PC-3 (cell line): ENCODE measurements at regions not wholly inside any gene's neighbourhood (a gene's known extent, or its start where the extent isn't known, plus 50 kb on each side); places are given as distances from the start of the nearest gene placed in this dataset.

Experiments used
- ATAC-seq: fragments of 200-7000 bp; cut with Tn5 transposase; 2 replicates; pipeline ENCODE4 v1.9.1; 2020; ENCODE audit warnings: mild to moderate bottlenecking, moderate library complexity
- BruUV-seq: library from RNA; stranded (reverse); fragments of 400-500 nt; replicated peaks from 2 replicates; lab custom pipeline; 2021; lab: Mats Ljungman, UMichigan
- CTCF ChIA-PET: fragments of 300-600 bp; sonication (Branson Sonifier 250); formaldehyde crosslinking; loops from one replicate; lab custom pipeline; 2022; ENCODE audit warnings: antibody characterized with exemption; lab: Charles Lee
- POLR2A ChIA-PET: fragments of 300-600 bp; sonication (Branson Sonifier 250); formaldehyde crosslinking; loops from one replicate; lab custom pipeline; 2022; ENCODE audit warnings: antibody characterized with exemption; ENCODE audit not compliant: unreplicated experiment; lab: Charles Lee
- DNase-seq: peaks from one replicate; pipeline ENCODE4 v3.0.0-alpha.2; 2015
- H2AFZ ChIP-seq: fragments of 300-600 bp; sonication (generic); 2 replicates; pipeline ENCODE4 v1.6.0; 2016; ENCODE audit warnings: antibody characterized with exemption, low read length
- H3F3A ChIP-seq: fragments of 300-600 bp; sonication (generic); one replicate; pipeline ENCODE4 v1.6.0; 2017; ENCODE audit warnings: antibody characterized with exemption, low read length, control low read depth, mild to moderate bottlenecking; ENCODE audit not compliant: unreplicated experiment
- H3K27ac ChIP-seq: fragments of 300-600 bp; sonication (generic); 2 replicates; pipeline ENCODE4 v1.5.1; 2016; ENCODE audit warnings: mild to moderate bottlenecking, low read length
- H3K27me3 ChIP-seq: fragments of 300-600 bp; sonication (generic); 2 replicates; pipeline ENCODE4 v1.6.1; 2016; ENCODE audit warnings: low read length, mixed read lengths
- H3K36me3 ChIP-seq: fragments of 300-600 bp; sonication (generic); 2 replicates; pipeline ENCODE4 v1.6.1; 2016; ENCODE audit warnings: low read depth, mixed run types, low read length, mixed read lengths
- H3K4me1 ChIP-seq: fragments of 300-600 bp; sonication (generic); 2 replicates; pipeline ENCODE4 v1.5.1; 2016; ENCODE audit warnings: low read length; ENCODE audit not compliant: insufficient read depth
- H3K4me2 ChIP-seq: fragments of 300-600 bp; sonication (generic); 2 replicates; pipeline ENCODE4 v1.6.0; 2016; ENCODE audit warnings: low read length
- H3K4me3 ChIP-seq: fragments of 300-600 bp; sonication (generic); 2 replicates; pipeline ENCODE4 v1.5.1; 2016; ENCODE audit warnings: mild to moderate bottlenecking, low read length, mixed read lengths
- H3K79me2 ChIP-seq: fragments of 300-600 bp; sonication (generic); 2 replicates; pipeline ENCODE4 v1.6.1; 2017; ENCODE audit warnings: low read length, mixed read lengths
- H3K9ac ChIP-seq: fragments of 300-600 bp; sonication (generic); 2 replicates; pipeline ENCODE4 v1.6.0; 2016; ENCODE audit warnings: mild to moderate bottlenecking, low read length
- H3K9me2 ChIP-seq: fragments of 300-600 bp; sonication (generic); replicated peaks from 2 replicates; pipeline ENCODE4 v1.6.1; 2016; ENCODE audit warnings: mixed run types, low read length, mixed read lengths
- H3K9me3 ChIP-seq: fragments of 300-600 bp; sonication (generic); 2 replicates; pipeline ENCODE4 v1.6.1; 2016; ENCODE audit warnings: low read length, mixed read lengths
- H4K20me1 ChIP-seq: fragments of 300-600 bp; sonication (generic); 2 replicates; pipeline ENCODE4 v1.6.1; 2016; ENCODE audit warnings: low read length, mixed read lengths
- CTCF ChIP-seq: fragments of 300-600 bp; sonication (generic); conservative IDR thresholded peaks from 2 replicates; pipeline ENCODE4 v1.5.1; 2017; ENCODE audit warnings: antibody characterized with exemption, low read depth, mild to moderate bottlenecking, low read length
- EZH2 ChIP-seq: fragments of 300-600 bp; sonication (generic); IDR thresholded peaks from one replicate; pipeline ENCODE4 v1.6.1; 2017; ENCODE audit warnings: antibody characterized with exemption, mild to moderate bottlenecking, low read length; ENCODE audit not compliant: unreplicated experiment
- EZH2phosphoT487 ChIP-seq: fragments of 300-600 bp; sonication (generic); IDR thresholded peaks from 2 replicates; pipeline ENCODE4 v1.6.1; 2018; ENCODE audit warnings: mild to moderate bottlenecking, antibody characterized with exemption, low read length, borderline replicate concordance
- intact Hi-C: fragments of 100-400 bp; cut with micrococcal nuclease; formaldehyde crosslinking; loops from 2 replicates; pipeline ENCODE4 v1.9.0; 2023

DNA sequence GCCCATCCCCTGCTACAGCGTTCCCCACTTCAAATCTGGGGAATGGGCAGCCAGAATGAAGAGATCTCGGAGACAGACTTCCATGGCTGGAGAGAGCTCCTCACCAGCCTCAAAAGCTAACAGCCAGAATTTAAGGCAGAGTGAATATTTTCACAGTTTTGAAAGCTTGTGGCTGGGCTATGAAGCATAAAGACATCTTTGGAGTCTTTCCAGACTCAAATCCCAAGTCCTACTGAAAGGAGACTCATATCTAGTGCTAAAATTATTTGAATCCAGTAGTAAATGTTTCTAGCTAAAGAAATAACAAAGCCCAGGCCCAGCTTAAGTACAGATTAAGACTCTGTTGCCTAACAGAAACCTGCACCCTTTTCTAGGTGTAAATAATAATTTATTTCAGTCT, 628.4 kb upstream of the ALCAM start:
- Histone ChIP-seq H3K9ac (no peak overlapping the region), H3K79me2 (no peaks in the 10 kb centered on the region), H3K27me3 (no peaks in the 10 kb centered on the region), H3K36me3 (no peaks in the 10 kb centered on the region), H2AFZ (no peak overlapping the region), H3K4me2 (no peak overlapping the region), H3K4me3 (no peak overlapping the region), H3K9me3 (no peaks in the 10 kb centered on the region), H3F3A (no peaks in the 10 kb centered on the region), H3K4me1 (no peaks in the 10 kb centered on the region), H4K20me1 (no peaks in the 10 kb centered on the region), H3K27ac (no peak overlapping the region), H3K9me2 (no peaks in the 10 kb centered on the region)
- CTCF ChIA-PET = no interaction called here
- no TSS peak for BruUV-seq
- intact Hi-C loops = no loop called here
- POLR2A ChIA-PET = no interaction called here
- no peak for DNase-seq
- TF ChIP-seq EZH2phosphoT487 (no peak), CTCF (no peak), EZH2 (no peak)
- ATAC-seq = no peak

GRCh38 chr3:104740874-104741379, 625.8 kb upstream of the ALCAM start:
- no peak for TF ChIP-seq EZH2phosphoT487
- TF ChIP-seq EZH2 = no peak
- no peak for TF ChIP-seq CTCF
- POLR2A ChIA-PET = no interaction called here
- H2AFZ ChIP-seq = no peak overlapping the region
- intact Hi-C loops = no loop called here
- no peaks in the 10 kb centered on the region for H3K27me3 ChIP-seq
- no peaks in the 10 kb centered on the region for H3K9me3 ChIP-seq
- no peaks in the 10 kb centered on the region for H3K36me3 ChIP-seq
- no peak overlapping the region for H3K9ac ChIP-seq
- no peaks in the 10 kb centered on the region for H3F3A ChIP-seq
- H4K20me1 ChIP-seq = no peaks in the 10 kb centered on the region
- no peaks in the 10 kb centered on the region for H3K9me2 ChIP-seq
- no TSS peak for BruUV-seq
- no peak overlapping the region for H3K4me2 ChIP-seq
- no peaks in the 10 kb centered on the region for H3K4me1 ChIP-seq
- ATAC-seq = no peak
- no peak overlapping the region for H3K27ac ChIP-seq
- no peak for DNase-seq
- CTCF ChIA-PET = no interaction called here
- H3K4me3 ChIP-seq = no peak overlapping the region
- H3K79me2 ChIP-seq = no peaks in the 10 kb centered on the region

- Histone ChIP-seq H3K4me2 (no peak overlapping the region), H3K9me2 (no peaks in the 10 kb centered on the region), H2AFZ (no peak overlapping the region), H3K9ac (no peak overlapping the region), H3K4me3 (no peak overlapping the region), H3F3A (no peaks in the 10 kb centered on the region), H3K4me1 (no peaks in the 10 kb centered on the region), H3K36me3 (no peaks in the 10 kb centered on the region), H3K9me3 (no peaks in the 10 kb centered on the region), H4K20me1 (no peaks in the 10 kb centered on the region), H3K27me3 (no peaks in the 10 kb centered on the region), H3K27ac (no peak overlapping the region), H3K79me2 (no peaks in the 10 kb centered on the region)
- intact Hi-C loops = no loop called here
- no TSS peak for BruUV-seq
- CTCF ChIA-PET = no interaction called here
- ATAC-seq = no peak
- DNase-seq = no peak
- POLR2A ChIA-PET = no interaction called here
- no peak for TF ChIP-seq CTCF
- no peak for TF ChIP-seq EZH2
- no peak for TF ChIP-seq EZH2phosphoT487
Observed at GRCh38 chr3:104742044-104742443, 624.7 kb upstream of the ALCAM start.
